NCI-H1694 treated with DMSO at 0.1 percent for 48 hours (cell line): ENCODE measurements at regions not wholly inside any gene's neighbourhood (a gene's known extent, or its start where the extent isn't known, plus 50 kb on each side); places are given as distances from the start of the nearest gene placed in this dataset.

Experiments
- DNase-seq: peaks from one replicate; lab custom pipeline; 2025; lab: John Stamatoyannopoulos, UW

DNA sequence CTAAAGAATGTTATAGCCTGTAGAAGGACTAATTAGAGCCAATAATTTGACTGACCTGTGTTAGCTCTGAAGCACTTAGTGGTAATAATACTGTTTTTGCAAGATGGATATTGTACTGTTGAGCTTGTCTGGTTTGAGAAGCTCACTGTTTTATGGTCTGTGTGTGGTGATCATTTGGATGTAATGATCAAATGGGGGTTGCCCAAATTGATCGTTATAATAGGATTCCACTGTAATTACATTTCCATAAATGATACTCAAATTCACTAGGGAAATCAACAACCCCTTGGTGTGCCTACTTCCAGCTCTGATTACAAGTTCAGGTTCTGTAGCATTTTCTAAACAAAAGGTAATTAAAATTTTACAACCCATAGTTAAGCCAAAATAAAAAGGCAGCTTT, 971.4 kb downstream of the TTLL7 start:
- no peak for DNase-seq

DNA sequence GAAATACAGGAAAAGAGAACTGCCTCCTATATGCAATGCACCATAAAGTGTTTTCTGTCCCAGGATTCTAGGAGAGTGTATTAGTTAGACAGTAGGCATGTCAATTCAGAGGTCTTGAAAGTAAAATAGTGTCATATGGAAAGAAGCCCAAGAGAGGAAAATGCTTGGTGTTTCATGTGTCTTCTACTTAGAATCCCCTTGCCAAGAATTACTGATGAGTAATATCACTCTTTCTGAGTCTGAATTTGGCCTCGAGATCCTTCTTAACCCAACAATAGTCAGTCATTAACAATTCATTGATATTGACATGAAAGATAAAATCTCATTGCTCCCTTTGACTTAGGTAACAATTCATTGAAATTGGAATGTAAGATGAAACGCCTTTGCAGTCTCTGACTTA, 972.2 kb downstream of the TTLL7 start:
- DNase-seq = no peak

DNA sequence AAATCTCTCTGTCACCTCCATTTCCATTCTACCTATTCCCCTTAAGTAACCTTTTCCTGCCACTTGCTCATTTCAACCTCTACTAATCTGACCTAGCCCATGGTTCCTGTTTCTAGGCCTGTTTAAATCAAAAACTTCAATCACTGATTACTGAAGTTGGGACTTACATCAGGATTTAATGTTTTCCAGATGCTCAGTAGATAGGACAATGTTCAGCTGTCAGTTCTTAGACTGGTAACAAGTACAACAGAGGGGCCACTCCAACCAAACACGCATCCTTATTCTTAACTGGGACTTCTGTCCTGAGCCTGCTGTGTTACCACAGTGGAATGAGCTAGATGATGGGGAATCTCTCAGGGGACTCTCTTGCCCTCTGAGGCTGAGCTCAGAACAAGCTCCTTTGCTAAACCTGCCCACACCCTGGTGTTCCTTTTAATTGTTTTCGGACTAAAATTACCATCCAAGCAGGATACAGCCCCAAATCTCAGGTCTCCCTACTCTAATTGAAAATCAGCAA, 974.6 kb downstream of the TTLL7 start:
- DNase-seq = no peak

DNA sequence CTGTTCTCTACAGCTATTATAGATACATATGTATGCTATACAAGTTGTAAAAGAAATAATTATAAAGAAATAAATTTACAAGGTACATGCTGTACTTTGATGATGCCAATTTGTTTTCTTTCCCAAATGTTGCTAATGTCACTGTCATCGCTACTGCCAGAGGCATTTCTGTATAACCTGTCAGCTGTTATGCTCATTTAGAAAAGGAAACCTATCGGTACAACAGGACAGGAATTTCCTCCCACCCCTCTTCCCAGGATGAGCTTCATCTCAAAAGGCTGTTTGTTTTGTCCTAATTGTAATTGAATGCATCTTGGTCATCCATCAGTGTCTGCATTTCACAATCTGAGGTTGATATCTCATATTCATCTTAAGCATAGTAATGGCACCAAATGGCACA, 975.7 kb downstream of the TTLL7 start:
- DNase-seq = no peak

DNA sequence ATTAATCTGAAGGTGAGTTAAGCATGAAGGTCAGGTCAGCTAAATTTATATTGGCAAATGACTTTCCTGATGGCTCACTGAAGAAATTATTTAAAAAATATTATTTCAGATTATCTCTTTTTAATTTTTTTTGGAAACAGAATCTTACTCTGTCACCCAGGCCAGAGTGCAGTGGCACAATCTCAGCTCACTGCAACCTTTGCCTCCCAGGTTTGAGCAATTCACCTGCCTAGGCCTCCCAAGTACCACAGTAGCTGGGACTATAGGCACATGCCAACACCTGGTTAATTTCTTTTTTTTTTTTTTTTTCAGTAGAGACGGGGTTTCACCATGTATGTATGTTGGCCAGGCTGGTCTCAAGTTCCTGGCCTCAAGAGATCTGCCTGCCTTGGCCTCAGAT, 976.7 kb downstream of the TTLL7 start:
- DNase-seq = no peak

DNA sequence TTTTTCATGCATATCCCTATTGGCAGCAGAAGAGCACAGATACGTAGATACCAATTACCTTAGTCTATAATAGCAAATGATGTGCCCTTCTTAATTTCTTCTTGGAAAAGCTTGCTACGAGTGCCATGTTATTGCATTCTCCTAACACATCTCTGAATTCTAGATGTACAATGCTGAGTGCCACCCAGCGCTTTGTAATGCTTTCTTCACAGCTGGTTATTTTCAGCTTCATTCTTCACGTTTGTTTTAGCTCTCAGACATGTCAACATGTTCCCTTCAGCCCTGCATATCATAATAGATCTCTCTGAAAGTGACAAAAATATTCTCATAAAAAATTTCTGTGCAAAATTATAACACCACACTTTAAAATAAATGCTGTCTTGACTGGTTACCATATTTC, 981.2 kb downstream of the TTLL7 start:
- no peak for DNase-seq

DNA sequence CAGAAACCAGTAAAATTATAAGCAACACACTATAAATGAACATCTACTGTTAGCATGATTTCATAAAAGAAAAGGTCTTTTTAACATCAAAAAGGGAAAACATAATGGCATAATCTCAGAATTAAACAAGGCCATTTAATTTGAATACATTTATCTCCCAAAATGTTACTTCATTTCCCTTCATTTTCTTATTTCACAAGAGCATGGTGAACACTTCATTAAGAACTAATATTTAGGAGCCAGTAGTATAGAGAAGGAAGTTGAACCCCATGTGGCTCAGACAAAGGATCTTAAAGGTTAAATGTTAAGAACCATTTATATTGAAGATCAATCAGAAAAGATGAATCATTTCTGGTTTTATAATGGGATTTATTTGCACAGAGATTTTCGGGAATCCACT, 981.7 kb downstream of the TTLL7 start:
- DNase-seq = no peak

DNA sequence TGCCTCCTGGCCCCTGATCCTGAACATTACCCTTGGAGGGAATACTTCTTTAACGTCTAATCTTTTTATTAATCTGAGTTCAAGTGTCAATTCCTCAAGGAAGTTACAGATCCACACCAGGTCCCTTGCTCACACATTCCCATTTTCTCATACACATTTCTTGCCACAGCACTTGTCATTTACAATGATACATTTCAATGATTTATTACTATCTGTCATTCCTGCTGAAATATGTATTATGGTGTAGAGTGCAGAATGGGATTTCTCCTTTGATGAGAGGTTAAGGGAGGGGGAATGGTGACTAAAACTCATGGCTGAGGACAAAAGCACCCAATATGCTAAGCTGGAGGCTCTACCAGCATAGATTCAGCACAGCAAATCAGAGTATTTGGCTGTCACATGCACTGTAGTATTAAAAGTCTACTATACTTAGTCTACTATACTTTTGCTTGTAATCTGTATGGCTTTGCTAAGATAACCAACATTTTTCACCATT, 982.5 kb downstream of the TTLL7 start:
- no peak for DNase-seq

DNA sequence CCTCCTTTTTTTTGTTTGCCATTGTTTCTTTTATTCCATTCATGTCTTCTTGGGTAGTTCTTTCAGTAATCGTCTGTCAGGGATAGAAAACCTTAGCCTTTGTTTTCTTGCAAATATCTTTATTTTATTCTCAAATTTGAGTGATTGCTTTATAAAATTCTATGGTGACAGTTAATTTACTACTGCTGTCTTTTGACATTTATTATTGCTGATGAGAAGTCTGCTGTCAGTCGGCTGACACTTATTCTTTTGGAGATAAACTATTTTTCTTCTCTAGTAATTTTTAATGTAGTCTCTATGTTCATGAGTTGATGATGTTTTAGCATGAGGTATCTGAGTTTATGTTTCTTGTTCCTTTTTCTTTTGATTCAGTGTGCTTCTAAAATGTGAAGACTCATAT, 983.8 kb downstream of the TTLL7 start:
- no peak for DNase-seq

DNA sequence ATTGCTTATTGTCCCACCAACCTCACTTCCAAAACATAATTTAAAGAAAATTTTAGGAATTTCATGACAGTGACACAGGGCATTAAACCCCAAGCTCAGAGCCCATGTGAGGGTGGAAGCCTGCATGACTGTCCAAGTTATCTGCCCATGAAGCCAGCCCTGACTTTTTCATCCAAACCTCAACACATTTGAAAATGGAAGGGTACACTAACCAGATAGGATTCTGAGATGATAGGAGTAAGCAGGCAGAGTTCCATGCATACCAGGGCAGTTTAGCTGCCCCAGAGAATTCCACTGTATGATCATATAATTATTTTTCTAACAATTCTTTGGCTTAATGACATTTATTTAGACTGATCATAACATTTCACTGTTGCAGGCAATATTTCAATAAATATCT, 986.0 kb downstream of the TTLL7 start:
- no peak for DNase-seq

DNA sequence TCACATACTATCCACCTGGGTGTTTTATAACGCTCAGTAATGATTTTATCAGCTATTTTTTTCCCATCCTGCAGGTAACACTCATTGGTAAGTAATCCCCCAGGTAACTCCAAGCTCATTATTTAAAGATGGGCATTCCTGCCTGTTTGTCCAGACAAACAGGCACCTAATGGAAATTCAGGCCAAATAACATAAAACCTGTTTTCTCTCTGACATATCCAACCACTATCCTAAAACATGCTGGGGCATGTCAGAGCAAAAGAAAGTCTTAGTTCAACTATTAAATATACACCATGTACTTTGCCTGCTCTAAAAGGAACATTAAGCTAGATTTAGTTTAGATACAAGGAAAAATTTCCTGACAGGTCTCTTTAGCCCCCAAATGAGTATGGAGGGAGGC, 987.7 kb downstream of the TTLL7 start:
- DNase-seq = no peak

DNA sequence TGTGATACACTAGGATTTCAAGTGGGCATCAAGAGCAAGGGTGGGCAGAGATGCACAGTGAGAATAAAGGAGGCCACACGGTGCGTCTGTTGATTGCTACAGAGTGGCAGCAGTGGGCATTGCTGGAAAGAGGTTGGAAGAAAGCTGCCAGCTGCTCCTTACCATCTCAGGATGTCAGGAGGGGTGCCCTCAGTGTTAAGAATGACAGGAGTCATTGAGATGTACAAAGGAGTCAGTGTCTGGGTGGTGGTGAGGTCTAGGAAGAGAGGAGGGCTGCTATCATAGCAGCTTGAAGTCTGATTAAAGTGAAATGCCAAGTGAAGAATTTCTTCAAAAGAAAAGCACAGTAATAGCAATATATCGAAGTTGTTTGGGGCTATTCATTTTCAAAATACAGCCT, 992.7 kb downstream of the TTLL7 start:
- DNase-seq = no peak

DNA sequence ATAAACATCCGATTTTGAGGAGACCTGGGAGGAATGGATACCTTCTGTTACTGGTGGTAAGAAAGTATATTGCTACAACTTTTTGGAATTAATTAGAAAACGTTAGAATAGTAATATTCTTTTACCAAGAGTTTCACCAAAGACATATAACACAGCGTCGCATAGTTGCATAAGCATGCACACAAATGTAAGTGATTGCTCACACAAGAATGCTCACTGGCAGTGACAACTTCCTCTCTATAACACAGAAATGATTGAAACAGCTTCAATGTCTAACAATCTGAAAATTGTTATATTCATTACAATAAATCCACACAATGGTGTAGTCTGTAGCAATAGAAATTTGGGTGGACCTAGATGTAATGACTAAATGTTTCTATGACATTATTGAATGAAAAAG, 998.6 kb downstream of the TTLL7 start:
- DNase-seq = no peak

DNA sequence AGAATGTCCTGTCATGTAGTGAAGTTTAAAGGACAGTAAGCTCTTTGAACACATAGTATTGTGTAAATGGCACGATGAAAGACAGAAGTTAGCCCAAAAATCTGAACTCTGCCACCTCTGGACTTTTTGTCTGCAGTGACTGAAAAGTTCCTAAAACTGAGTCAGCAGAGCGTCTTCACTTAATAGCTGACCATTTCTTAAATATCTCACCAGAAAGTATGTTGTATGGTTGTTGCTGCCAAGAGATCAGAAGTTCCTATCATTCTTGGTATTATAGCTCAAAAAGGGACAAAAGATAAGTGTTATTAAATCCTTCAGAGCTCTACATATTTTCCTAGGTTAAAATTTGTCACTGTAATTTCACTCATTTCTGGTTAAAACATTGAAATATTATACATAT, 1003.0 kb downstream of the TTLL7 start:
- no peak for DNase-seq

DNA sequence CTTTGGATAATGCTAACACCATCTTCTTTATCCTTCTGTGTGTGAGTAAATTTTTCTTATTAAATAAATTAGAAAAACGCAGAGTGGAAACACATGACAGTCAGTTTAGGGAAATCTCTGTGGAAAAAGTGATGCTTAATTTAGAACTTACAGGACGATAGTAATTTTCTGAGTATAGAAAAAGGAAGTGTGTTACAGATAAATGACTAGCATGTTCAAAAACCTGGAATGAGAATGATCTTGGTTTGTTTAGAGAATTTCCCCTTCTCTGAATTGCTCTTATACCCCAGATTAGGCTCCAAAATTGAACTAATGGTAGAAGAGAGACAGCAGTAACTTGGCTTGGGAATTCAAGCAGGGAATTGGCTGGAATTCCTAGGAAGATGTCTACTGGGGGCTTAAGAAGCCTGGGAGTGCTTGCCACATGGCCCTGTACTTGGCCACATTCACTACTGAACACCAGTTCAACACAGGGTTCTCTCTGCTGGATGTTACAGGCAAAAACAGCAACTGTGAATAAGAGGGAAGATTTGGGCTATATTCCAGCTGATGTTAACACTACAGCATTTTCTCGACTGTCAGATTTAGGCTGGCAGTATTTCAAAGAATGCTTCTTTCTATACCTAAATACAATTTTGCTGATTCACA, 1004.2 kb downstream of the TTLL7 start:
- DNase-seq = no peak

DNA sequence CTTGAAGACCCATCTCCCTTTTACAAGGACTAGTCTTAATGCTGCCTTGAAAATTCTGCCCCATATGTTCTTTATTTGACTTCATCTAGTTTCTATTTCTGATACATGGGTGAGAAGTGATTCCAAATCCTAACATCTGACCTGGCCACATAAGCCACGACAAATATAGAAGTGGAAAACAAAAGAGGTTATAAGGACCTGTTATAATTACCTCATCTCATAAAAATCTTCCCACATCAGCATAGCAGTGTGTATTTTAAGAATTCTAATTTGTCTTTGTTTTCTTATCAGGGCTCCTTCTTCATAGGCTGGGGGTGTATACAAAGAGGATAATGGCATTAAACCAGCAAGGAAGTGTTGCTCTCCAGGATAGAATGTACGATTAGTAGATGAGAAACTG, 1007.4 kb downstream of the TTLL7 start:
- DNase-seq = no peak

DNA sequence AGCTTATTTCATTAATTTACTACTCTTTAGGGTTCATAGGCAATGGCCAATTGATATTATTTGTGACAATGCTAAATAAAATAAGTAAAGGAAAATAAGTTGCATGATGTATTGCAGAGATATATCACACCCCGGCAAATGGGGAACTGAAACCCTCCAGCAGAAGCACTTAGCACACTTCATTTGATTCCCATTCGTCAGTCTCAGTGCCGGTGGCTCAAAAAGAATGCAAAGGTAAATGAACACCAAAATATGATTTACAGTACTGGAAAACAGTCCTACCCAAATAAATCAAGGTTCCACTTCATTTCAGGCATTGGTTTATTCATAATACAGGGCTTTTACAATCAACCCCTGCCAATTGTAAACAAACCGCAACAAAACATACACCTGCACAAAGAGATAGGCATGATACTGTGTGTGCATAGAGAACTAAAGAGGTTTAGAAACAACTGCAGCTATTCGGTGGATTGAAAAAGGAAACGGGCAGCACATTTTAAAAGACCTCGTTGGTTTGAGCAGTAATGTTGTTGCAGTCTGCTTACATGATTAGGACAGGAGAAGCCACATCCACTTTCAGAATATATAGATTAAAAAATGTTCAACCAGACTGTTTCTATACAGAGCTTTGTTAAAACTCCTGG, 1019.2 kb downstream of the TTLL7 start:
- no peak for DNase-seq

DNA sequence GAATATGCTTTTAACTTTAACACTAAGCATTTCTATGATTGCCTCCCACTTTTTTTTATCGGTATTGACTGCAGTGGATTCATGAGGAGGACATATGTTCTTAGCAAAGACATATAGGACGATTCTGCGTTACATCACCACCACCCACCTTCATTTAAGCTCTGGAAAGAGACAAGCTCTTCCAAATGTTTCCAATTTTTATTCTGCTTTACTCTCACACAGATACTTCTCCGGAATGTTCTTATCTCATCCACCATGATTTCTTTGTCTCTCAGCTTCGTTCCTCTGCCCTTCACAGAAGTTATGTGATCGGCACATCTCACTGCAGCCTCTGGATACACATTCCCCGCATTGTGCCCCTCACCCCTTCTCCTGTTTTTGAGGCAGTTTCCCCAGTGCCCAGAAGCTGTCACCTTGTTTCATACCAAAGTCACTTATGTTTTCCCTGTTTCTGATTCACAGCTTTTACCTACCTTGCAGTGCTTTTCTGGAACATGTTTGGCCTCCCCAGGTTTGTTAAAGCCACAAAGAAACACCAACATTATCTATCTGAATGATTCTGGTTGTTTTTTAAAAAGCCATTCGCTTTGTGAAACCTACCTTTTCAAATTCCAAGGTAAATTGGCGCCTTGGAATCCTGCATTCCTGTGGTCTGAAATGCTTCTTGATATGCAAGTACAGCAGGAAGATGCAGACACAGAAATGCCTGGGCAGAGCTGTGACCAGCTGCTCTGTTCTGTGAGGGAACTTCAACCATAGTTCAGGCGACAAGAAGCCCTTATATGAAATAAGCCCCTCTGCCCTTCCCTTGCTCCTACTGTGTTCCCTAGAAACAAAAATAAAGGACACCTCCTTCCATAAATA, 1020.2 kb downstream of the TTLL7 start:
- no peak for DNase-seq

DNA sequence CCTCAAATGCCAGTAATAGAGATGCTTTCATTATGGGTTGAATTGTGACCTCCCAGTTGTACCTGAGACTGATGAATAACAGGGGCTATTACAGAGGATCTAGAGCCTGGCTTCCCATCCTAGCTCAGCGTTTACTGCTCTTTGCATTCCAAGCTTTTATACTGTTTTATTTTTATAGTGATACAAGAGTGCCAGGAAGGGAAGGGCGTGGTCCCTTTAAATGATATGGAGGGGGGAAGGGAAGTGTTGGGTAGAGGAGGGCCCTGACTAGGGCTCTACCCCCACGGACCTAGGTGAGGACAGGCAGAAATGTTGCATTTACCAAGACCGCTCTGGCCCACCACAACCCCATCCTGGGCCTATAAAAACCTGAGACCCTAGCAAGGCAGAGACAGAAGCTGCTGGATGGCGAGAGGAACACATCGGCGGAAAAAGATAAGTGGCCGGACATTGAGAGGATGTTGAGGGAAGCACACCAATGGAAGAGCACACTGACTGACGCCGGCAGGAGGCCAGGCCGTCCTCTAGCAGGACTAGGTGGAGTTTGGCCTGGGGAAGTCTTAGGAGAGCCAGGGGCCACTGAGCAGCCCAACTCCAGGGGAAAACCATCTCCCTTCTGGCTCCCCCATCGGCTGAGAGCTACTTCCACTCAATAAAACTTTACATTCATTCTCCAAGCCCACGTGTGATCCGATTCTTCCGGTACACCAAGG, 1025.9 kb downstream of the TTLL7 start:
- no peak for DNase-seq

DNA sequence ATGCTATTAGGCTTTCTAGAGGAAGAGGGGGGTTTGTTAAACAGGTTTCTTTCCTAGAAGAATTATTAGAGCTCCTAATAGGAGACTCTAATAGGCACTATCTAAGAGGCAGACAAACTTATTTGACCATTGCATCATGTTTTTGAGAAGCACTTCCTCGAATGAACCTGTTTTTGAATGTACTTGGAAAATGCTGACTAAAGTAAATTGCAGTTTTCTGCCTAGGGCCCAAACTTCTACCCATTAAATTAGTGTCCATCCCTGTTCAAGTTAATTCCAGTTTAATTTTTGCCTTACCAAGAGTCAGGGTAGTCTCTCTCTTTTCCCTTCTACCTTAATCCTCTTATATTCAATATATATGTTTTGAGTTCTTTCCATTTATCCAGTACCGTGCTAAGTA, 1029.6 kb downstream of the TTLL7 start:
- DNase-seq = no peak

DNA sequence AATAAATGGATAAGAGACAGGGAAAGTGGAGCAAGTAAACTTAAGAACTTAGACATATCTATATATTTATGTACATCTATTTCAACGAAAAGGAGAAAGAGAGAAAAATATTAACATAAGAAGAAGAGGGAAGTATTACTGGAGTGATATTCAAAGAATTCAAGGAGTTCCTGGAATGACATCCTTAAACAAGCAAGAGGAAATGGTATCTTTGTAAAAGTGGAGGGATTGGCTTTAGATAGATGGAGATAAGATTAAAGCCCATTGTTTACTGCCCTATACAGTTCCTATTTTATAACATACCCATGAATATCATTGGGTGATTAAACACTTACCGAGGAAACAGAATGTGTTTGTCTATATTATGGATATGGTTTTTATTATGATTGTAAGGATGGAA, 1036.3 kb downstream of the TTLL7 start:
- DNase-seq = no peak

DNA sequence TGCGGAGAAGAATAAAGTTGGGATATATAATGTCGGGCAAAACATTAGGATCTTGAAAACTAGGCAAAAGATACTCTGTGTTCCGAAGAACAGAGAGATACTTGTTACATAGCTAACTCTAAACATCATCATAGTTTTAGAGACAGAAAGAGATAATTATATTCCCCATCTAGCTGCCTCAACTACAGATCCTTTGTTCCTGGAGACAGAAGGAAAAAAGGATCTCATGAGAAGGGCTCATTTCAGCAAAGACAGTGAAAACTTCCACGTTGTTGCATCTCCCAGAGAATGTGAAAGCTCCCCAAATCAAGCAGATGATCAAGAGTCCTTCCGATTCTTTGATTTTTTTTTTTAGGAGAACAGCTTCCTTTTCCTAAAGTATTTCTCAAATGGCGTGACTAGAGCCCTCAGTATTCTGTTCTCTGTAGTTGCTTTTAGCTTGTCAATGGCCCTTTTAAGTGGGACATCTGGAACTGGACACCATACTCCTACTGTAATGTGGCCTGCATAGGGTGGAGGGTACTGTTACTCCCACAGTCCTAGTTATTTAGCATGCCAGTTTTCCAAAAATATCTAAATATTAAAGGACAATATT, 1048.2 kb downstream of the TTLL7 start:
- no peak for DNase-seq
